RCC 7860 (cell line): ENCODE measurements at regions not wholly inside any gene's neighbourhood (a gene's known extent, or its start where the extent isn't known, plus 50 kb on each side); places are given as distances from the start of the nearest gene placed in this dataset.
"Not testable (repeated sequence)": the region's sequence is repeated elsewhere in the genome, so short reads cannot be mapped to it uniquely, and the experiment has no call there.

Experiments used
- DNase-seq: peaks from one replicate; pipeline ENCODE4 v3.0.0-alpha.2; 2015; ENCODE audit warnings: low spot score
- FAIRE-seq: peaks from 2 replicates; lab custom pipeline; 2012; peaks lifted over from hg19 to GRCh38; lab: Jason Lieb, UNC

DNA sequence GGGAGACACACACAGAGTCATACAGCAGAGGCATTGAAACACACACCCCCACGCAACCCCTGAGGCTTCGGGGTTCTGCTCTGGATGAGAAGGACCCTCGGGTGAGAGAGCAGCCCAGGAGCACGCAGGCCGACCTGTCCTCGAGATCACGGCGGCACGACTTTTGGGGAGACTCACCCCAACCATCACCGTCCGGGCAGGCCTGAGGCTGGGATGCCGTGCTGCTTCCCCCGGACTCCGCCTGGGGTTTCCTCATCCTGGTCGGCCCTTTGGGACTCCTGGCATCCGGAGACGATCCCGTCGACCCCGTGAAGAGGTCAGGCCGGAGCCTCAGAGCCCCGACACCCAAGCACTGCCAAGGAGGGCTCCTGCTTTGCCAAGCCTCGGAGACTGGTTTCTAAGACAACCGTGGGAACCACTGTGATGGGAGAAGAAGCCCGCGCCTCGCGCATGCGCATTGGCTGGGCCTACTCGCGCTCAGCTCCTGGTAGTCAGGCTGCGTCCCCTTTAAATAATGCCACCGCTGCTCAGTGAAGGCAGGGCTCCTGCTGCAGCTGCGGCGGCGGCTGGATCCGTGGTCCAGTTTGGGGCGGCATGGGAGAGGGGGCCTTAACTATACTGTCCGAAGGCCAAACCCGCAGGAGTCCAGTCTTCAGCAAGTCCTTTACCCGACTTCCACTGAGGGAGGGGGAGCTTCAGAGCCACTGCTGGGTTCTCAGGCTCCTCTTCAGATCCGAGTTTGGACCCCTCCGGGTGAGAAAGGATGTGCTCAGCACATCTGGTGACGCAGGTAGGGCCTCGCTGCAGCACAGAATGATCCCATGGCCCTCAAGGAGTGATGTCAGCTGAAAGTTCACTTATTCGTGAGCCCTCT, 171.4 kb upstream of the ZNF337 start:
- FAIRE-seq (no peak), DNase-seq (no peak)

DNA sequence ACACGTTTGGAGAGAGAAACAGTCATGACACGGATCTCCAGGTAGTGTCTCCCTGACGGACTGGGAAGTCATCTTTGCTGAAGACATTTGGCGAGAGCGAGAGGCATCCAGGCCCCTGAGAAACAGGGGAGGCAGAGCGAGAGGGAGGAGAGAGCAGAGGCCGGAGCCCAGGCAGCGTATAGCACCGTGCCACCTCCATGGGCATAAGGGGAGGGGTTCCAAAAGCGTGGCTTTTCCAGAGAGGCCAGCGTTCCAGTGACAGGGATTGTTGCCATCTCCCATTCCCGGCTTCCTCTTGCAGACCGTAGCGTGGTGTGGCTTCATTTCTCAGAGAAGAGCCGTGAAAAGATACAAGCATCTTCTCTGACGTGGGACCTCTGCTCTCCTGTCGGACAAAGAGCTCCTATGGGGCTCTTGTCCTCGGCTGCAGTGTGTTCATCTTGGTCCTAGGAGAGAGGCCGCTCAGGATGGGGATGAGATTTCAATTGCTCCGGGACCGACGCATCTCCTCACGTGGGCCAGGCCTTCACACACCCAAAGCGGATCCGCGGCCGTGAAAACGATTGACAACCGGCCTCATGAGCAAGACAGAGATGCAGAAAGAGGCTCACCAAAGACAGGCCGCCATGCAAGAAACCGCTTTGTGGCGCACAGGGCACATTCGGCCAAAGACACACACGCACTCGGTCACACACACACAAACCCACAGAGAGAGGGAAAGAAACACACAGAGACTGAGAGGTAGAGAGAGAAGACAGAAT, 170.5 kb upstream of the ZNF337 start:
- not testable (repeated sequence) for DNase-seq, FAIRE-seq

DNA sequence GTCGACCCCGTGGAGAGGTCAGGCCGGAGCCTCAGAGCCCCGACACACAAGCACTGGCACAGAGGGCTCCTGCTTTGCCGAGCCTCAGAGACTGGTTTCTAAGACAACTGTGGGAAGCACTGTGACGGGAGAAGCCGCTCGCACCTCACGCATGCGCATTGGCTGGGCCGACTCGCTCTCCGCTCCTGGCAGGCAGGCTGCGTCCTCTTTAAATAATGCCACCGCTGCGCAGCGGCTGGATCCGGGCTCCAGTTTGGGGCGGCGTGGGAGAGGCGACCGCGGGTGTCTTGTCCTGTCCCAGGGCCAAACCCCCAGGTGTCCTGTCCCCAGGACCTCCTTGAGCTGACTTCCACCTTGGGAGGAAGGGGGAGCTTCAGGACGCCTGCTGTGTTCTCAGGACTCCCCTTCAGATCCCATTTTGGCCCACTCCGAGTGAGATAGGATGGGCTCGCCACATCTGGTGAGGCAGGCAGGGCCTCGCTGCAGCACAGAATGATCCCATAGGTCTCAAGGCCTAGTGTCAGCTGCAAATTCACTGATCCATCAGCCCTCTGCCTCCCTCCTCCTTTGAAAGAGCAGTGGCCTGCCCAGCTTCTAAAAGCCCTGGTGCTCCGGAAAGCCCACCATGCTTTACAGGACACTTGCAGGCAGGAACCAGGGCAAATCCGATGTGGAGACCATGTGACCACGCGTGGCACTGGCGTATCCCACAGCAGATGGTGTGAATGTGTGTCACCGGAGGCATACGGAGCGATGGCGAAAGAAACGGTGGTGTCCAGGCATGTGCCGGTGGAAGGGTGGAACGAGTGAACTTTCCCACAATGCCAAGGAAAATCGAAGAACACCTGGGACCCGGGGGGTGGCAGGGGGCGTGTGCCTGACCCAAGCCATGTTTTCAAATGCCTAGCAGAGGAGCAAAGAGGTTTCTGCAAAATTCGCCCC, 169.3 kb upstream of the ZNF337 start:
- peak; percentile 5 for DNase-seq
- no peak for FAIRE-seq

DNA sequence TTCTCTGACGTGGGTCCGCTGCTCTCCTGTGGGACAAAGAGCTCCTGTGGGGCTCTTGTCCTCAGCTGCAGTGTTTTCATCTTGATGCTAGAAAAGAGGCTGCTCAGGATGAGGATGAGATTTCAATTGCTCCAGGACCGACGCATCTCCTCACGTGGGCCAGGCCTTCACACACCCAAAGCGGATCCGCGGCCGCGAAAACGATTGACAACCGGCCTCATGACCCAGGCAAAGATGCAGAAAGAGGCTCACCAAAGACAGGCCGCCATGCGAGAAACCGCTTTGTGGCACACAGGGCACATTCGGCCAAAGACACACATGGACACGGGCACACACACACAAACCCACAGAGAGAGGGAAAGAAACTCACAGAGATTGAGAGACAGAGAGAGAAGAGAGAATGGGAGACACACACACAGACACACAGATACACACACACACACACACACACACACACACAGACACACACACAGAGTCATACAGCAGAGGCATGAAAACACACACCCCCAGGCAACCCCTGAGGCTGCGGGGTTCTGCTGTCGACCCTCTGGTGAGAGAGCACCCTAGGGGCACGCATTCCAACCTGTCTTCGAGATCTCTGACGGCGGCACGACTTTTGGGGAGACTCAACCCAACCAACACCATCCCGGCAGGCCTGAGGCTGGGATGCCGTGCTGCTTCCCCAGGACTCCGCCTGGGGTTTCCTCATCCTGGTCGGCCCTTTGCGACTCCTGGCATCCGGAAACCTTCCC, 168.5 kb upstream of the ZNF337 start:
- DNase-seq, FAIRE-seq: not testable (repeated sequence)

DNA sequence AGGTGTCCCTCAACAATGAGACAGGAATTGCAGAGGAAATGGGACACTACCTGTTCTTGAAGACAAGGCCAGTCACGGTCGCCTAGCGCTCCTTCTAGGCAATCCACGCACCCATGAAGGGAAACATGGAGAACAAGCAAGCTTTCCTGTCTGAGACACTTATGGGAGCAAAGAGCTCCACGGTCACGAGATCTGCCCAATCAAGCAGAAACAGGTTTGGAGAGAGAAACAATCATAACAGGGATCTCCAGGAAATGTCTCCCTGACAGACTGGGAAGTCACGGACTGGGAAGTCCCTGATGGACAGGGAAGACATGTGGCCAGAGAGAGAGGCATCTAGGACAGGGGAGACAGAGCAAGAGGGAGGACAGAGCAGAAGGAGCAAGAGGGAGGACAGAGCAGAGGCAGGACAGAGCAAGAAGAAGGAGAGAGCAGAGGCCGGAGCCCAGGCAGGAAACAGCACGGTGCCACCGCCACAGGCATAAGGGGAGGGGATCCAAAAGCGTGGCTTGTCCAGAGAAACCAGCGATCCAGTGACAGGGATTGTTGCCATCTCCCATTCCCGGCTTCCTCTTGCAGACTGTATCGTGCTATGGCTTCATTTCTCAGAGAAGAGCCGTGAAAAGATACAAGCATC, 167.8 kb upstream of the ZNF337 start:
- FAIRE-seq (no peak), DNase-seq (no peak)

DNA sequence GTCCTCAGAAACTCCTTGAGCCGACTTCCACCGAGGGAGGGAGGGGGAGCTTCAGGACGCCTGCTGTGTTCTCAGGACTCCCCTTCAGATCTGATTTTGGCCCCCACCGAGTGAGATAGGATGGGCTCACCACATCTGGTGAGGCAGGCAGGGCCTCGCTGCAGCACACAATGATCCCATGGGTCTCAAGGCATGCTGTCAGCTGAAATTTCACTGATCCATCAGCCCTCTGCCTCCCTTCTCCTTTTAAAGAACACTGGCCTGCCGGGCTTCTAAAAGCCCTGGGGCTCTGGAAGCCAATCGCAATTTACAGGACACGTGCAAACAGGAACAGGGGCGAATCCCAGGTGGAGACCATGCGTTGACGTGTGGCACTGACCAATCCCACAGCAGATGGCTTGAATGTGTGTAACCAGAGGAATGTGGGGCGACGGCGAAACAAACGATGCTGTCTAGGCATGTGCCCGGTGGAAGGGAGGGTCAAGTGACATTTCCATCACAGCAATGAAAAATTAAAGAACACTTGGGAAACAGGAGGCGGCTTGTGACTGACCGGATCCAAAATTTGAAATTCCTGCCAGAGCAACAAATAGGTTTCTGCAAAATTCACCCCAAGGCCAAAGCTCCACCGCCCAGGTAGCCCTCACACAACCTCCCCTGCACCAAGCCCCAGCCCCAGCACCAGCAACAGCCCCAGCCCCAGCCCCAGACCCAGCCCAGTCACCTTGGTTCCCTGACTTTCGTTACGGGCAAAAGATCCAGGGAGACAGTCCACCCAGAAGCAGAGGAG, 167.1 kb upstream of the ZNF337 start:
- FAIRE-seq (no peak), DNase-seq (no peak)

DNA sequence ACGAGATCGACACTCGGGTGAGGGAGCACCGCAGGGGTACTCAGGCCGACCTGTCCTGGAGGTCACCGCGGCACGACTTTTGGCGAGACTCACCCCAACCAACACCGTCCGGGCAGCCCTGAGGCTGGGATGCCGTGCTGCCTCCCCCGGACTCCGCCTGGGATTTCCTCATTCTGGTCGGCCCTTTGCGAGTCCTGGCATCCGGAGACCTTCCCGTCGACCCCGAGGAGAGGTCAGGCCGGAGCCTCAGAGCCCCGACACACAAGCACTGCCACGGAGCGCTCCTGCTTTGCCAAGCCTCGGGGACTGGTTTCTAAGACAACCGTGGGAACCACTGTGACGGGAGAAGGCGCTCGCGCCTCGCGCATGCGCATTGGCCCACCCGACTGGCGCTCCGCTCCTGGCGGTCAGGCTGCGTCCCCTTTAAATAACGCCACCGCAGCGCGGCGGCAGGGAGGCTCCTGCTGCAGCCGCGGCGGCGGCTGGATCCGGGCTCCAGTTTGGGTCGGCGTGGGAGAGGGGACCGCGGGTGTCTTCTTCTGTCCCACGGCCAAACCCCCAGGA, 166.4 kb upstream of the ZNF337 start:
- not testable (repeated sequence) for FAIRE-seq
- peak; percentile 66 for DNase-seq

DNA sequence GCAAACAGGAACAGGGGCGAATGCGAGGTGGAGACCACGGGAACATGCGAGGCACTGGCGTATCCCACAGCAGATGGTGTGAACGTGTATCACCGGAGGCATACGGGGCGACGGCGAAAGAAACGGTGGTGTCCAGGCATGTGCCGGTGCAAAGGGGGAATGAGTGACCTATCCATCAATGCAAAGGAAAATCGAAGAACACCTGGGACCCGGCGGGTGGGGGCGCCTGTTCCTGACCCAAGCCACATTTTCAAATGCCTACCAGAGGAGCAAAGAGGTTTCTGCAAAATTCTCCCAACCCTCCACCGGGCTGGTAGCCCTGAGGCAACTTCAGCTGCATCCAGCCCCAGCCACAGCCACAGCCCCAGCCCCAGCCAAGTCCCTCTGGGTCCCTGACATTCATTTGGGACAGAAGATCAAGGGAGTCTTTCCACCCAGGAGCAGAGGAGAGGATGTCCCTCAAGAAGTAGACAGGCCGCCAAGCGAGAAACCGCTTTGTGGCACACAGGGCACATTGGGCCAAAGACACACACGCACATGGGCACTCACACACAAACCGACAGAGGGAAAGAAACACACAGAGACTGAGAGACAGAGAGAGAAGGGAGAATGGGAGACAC, 164.0 kb upstream of the ZNF337 start:
- FAIRE-seq (no peak), DNase-seq (no peak)

DNA sequence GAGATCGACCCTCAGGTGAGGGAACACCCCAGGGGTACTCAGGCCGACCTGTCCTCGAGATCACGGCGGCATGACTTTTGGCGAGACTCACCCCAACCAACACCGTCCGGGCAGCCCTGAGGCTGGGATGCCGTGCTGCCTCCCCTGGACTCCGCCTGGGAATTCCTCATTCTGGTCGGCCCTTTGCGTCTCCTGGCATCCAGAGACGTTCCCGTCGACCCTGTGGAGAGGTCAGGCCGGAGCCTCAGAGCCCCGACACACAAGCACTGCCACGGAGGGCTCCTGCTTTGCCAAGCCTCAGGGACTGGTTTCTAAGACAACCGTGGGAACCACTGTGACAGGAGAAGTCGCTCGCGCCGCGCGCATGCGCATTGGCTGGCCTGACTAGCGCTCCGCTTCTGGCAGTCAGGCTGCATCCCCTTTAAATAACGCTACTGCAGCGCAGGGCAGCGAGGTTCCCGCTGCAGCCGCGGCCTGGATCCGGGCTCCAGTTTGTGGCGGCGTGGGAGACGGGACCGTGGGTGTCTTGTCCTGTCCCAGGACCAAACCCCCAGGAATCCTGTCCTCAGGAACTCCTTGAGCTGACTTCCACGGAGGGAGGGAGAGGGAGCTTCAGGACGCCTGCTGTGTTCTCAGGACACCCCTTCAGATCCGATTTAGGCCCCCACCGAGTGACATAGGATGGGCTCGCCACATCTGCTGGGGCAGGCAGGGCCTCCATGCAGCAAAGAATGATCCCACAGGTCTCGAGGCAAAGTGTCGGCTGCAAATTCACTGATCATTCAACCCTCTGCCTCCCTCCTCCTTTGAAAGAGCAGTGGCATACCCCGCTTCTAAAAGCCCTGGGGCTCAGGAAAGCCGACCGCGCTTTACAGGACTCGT, 163.2 kb upstream of the ZNF337 start:
- FAIRE-seq (no peak), DNase-seq (no peak)

DNA sequence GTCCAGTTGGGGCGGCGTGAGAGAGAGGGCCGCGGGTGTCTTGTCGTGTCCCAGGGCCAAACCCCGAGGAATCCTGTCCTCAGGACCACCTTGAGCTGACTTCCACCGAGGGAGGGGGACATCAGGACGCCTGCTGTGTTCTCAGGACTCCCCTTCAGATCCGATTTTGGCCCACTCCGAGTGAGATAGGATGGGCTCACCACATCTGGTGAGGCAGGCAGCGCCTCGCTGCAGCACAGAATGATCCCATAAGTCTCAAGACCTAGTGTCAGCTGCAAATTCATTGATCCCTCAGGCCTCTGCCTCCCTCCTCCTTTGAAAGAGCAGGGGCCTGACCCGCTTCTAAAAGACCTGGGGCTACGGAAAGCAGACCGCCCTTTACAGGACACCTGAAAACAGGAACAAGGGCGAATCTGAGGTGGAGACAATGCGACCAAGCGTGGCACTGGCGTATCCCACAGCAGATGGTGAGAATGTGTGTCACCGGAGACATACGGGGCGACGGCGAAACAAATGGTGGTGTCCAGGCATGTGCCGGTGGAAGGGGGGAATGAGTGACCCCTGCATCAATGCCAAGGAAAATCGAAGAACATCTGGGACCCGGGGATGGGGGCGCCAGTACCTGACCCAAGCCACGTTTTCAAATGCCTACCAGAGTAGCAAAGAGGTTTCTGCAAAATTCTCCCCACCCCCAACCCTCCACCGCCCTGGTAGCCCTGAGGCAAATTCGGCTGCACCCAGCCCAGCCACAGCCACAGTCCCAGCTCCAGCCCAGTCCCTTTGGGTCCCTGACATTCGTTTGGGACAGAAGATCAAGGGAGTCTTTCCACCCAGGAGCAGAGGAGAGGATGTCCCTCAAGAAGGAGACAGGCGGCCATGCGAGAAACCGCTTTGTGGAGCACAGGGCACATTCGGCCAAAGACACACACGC, 162.1 kb upstream of the ZNF337 start:
- FAIRE-seq (no peak), DNase-seq (no peak)

DNA sequence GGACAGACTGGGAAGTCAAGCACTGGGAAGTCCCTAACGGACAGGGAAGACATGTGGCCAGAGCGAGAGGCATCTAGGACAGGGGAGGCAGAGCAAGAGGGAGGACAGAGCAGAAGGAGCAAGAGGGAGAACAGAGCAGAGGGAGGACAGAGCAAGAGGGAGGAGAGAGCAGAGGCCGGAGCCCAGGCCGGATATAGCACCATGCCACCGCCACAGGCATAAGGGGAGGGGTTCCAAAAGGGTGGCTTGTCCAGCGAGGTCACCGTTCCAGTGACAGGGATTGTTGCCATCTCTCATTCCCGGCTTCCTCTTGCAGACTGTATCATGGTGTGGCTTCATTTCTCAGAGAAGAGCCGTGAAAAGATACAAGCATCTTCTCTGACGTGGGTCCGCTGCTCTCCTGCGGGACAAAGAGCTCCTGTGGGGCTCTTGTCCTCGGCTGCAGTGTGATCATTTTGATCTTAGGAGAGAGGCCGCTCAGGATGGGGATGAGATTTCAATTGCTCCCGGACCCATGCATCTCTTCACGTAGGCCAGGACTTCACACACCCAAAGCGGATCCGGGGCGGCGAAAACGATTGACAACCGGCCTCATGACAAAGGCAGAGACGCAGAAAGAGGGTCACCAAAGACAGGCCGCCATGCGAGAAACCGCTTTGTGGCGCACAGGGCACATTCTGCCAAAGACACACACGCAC, 160.6 kb upstream of the ZNF337 start:
- FAIRE-seq, DNase-seq: not testable (repeated sequence)

DNA sequence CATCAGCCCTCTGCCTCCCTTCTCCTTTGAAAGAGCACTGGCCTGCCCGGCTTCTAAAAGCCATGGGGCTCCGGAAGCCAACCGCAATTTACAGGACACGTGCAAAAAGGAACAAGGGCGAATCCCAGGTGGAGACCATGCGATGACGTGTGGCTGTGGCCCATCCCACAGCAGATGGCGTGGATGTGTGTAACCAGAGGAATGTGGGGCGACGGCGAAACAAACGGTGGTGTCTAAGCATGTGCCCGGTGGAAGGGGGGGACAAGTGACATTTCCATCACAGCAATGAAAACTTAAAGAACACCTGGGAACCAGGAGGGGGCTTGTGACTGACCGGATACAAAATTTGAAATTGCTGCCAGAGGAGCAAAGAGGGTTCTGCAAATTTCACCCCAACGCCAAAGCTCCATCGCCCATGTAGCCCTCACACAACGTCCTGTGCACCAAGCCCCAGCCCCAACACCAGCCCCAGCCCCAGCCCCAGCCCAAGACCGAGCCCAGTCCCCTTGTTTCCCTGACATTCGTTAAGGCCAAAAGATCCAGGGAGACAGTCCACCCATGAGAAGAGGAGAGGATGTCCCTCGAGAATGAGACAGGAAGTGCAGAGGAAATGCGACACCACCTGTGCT, 159.7 kb upstream of the ZNF337 start:
- DNase-seq (no peak), FAIRE-seq (no peak)

DNA sequence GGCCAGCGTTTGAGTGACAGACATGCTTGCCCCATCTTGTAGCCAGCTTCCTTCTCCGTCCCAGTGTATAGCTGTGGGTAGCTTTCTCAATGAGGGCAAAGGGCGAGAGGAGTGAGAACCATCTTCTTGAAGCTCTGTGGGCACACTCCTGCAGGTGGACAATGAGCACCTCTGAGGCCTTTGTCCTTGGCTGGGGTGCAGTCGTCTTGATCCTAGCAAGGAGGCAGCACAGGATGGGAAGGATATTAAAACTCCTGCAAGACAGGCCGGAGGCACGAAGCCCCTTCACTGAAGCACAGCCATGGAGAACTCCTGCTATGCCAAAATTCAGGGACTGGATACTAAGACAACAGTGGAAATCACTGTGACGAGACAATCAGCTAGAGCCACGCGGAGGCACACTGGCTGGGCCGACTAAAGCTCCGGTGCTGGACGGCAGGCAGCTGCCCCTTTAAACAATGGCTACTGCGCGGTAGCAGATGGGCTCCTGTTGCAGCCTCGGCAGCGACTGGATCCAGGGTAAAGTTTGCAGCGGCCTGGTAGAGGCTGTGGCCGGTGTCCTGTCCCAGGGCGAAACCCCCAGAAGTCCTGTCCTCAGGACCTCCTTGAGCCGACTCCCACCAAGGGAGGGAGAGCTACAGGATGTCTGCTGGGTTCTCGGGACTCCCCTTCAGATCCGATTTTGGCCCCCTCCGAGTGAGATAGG, 159.0 kb upstream of the ZNF337 start:
- not testable (repeated sequence) for FAIRE-seq

DNA sequence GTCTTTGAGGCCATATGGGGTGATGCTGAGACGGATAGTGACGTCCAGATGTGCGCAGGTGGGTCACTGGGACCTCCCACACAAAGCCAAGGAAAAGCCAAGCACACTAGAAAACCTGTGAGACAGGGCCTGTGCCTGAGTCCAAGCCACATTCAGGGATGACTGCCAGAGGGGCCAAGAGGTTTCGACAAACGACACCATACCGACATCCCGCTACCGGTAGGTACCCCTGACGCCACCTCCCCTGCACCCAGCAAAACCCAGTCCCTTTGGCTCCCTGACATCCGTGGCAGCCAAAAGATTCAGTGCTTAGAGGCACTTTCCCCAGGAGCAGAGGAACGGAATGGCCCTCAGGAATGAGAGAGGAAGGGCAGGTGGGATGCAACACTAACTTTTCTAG, 158.0 kb upstream of the ZNF337 start:
- not testable (repeated sequence) for FAIRE-seq, DNase-seq

More for the DNA sequence above, 159.0 kb upstream of the ZNF337 start:
- not testable (repeated sequence) for DNase-seq
